Stimulated activated CD8-positive, alpha-beta memory T cell treated with anti-CD3 and anti-CD28 coated beads, Interleukin-7, amount 100 ng/mL, for 4 hours (primary cell): ENCODE measurements at regions not wholly inside any gene's neighbourhood (a gene's known extent, or its start where the extent isn't known, plus 50 kb on each side); places are given as distances from the start of the nearest gene placed in this dataset.
"Not testable (repeated sequence)": the region's sequence is repeated elsewhere in the genome, so short reads cannot be mapped to it uniquely, and the experiment has no call there.

Source experiments
- DNase-seq, 2 donors: peaks; one replicate each; pipeline ENCODE4 v3.0.0-alpha.2; 2020; ENCODE audit warnings: low read depth in 2 of 2

- DNase-seq, result no peak
Measured at GRCh38 chr5:156037151-156037909, 289.6 kb upstream of the SGCD start.

GRCh38 chr5:156042726-156043125, 284.2 kb upstream of the SGCD start:
- no peak for DNase-seq

- DNase-seq, result no peak
Measured at GRCh38 chr5:156043351-156043750, 283.6 kb upstream of the SGCD start.

- no peak for DNase-seq
Measured at GRCh38 chr5:156051972-156052371, 275.0 kb upstream of the SGCD start.

GRCh38 chr5:156052656-156053055, 274.3 kb upstream of the SGCD start:
- DNase-seq, result no peak

DNA sequence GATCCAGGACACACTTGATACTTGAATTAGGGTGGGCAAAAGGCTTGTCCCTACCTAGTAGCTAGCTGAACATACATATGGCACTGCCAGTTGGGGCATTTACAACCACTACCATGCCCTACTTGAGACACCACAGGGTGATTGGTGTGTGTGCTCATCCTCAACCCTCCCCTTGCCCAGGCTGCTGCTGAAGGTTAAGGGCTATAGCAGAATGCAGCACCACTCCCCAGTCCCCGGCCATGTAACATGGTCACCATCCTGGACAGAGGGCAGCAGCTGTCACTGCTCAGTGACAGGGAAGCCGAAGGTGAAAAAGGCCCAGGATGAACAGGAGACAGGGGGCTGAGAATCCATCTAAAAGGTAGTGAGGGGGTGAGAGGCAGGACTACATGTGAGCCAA, 273.9 kb upstream of the SGCD start:
- no peak for DNase-seq

DNA sequence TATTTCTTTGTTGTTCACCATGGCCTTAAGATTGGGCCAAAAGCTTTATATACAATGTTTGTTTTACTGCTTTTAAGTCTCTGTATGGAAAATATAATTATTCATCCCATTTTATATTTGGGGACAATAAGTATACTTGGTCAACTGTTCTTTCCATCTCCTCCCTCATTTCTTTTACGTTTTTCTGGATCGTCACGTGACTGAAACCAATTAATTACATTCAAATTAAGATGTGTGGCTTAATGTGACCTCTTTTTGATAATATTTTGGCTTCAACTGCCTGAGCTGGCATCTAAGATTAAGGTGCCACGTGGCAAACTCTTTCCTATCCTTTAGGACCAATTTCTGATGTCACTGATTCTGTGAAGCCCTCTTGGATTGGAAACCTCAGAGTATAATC, 250.1 kb upstream of the SGCD start:
- no peak for DNase-seq

- no peak for DNase-seq
Measured at GRCh38 chr5:156087577-156088110, 239.3 kb upstream of the SGCD start.

GRCh38 chr5:156089955-156090940, 236.7 kb upstream of the SGCD start:
- not testable (repeated sequence) for DNase-seq

DNA sequence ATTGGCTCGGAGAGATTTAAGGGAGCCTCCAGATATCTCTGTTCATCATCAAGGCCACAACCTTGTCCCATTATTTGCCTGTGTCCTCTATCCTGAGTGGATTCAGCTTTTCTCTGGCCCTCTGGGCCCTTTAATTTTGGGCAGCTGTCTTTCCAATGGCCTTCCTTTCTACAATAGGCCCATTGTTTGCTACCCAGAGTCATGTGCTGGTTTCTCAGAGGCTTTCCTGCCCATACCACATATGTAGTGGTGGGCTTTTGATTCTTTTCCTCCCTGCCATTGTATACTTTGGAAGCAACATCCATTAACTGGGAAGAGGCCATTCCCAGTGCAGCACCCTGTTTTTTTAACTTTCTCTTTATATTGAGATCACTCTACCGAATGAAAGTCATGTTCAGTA, 233.9 kb upstream of the SGCD start:
- DNase-seq, result no peak

GRCh38 chr5:156094001-156094400, 233.0 kb upstream of the SGCD start:
- no peak for DNase-seq

GRCh38 chr5:156095709-156096241, 231.2 kb upstream of the SGCD start:
- DNase-seq, result no peak

DNA sequence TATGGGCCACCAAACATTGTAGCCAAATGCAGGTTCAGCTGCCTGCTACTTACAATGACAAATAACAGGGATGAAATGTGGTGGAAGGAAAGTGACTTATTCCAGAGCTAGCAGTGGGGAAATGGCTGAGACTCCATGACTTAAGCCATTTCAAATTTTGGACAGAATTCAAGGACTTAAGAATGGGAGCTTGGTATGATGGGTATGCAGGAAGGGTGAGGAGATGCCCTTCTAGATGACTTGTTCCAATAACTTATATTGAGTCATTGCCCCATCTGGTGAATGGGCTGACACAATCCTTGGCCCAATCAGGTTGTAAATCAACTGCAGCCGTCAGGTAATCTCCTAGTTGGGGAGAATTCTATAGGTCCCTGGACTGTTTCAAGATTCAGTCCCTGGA, 230.7 kb upstream of the SGCD start:
- DNase-seq, result no peak

DNA sequence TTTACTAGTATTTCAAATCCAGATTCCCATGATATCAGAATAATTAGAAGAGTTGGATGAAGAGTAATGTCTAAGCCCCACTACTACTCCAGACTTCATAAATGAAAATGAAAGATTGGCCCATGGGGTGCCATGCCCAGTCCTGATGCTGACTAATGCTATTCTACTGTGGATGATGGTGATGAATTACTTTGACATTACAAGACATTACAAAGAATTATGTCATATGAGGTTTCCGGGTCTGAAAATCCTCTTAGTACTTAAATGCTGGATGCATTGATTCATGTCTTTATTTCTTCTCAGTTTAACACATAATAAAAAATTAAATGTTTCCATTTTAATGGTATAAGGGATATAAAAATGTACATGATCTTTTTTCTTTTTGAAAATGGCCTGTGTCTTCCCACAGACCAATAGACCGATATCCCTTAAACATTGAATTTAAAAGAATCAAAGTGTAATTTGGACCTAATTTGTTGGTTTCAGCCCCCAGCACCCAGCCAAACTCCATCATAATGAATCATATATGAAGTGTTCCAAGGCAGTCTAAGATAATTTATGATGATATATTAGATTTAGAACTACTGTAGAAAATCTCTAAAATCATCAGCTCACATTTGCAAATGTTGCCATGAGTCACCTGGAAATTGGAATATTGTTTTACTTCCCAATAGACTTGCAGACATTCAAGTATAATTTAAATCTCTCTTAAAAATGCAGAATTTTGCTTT, 223.6 kb upstream of the SGCD start:
- no peak for DNase-seq

DNA sequence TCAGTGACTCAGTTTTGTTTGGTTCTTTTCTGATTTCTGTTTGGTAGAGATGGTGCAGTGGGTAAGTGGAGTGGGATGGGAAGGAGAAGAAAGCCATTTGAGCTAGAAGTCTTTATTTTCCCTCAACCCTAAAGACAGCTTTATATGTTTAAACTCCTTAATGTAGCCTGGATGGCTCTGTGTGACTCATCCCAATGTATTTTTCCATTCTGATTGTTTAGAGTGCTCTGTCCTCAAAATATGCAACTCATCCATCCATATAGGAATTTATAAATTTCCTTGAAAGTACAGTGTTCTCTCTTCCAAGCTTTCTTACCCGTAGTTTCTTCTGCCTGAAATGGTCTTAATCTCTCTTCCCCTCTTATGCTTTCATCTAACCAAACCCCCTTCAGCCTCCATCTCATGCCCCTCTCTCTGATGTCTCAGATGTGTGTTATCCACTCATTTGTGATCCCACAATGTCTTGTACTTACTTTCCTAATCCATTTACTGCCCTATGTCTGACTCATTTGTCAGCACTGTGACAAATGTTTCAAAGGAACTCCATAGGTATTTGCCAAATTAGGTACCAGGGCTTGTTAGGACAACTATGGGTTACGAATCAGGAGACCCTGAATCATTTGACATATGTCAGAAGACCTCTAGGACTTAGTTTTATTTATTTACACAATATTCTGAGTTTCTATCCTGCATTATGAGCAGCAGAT, 217.5 kb upstream of the SGCD start:
- DNase-seq, result no peak

DNA sequence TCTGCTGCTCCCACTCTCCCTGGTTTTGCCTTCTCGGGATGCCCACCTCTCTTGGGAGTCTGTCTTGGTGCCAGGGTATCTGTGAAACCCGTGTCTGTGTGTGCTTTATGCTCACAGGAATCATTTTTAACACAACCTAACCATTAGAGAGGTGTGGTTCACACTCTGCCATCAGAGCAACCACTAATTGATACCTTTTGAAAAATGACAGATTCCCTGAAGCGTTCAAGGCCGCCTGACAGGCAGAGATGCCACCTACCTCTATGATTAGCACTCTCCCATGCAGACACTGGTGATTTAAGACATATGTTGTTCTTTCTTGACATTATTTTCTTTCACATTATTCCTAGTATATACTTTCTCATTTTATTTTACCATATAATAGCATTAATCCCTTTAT, 207.3 kb upstream of the SGCD start:
- DNase-seq, result no peak

GRCh38 chr5:156120777-156121176, 206.2 kb upstream of the SGCD start:
- no peak for DNase-seq

GRCh38 chr5:156121234-156121633, 205.7 kb upstream of the SGCD start:
- DNase-seq, result no peak

DNA sequence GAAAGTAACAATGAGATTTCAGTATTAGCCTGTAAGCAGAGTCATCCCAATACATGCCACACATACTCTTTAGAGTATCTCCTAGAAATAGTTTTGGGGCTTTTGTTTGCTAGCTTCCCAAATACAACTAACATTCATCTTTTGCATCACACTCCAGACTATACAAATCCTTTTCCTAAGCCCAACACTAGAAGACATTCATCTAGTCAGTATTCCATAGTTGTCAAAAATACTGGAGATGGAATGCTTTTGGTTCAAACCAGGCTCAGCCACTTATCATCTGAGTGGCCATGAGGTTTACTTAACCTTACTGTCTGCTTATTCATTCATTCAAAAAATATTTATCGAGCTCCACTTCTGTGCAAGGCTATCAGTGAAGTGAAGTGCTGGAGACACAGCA, 205.1 kb upstream of the SGCD start:
- no peak for DNase-seq

- DNase-seq, result no peak
Measured at GRCh38 chr5:156124708-156125107, 202.3 kb upstream of the SGCD start.

GRCh38 chr5:156125118-156125517, 201.8 kb upstream of the SGCD start:
- DNase-seq, result no peak
